HL-60 (cell line): ENCODE measurements at regions not wholly inside any gene's neighbourhood (a gene's known extent, or its start where the extent isn't known, plus 50 kb on each side); places are given as distances from the start of the nearest gene placed in this dataset.
"Not testable (repeated sequence)": the region's sequence is repeated elsewhere in the genome, so short reads cannot be mapped to it uniquely, and the experiment has no call there.

Experiments used
- CTCF ChIP-seq: IDR thresholded peaks from one replicate; pipeline ENCODE4 v1.5.1; 2011; ENCODE audit warnings: low read length, control low read depth, inconsistent platforms; ENCODE audit not compliant: insufficient read depth
- GABPA ChIP-seq: IDR thresholded peaks from 2 replicates; pipeline ENCODE4 v1.6.1; 2012; ENCODE audit warnings: low read depth
- POLR2AphosphoS5 ChIP-seq: IDR thresholded peaks from 2 replicates; pipeline ENCODE4 v1.6.1; 2012; ENCODE audit warnings: low read depth
- REST ChIP-seq: IDR thresholded peaks from 2 replicates; pipeline ENCODE4 v1.6.1; 2012; ENCODE audit warnings: low read depth; ENCODE audit not compliant: insufficient replicate concordance

- TF ChIP-seq CTCF, GABPA, REST, POLR2AphosphoS5: not testable (repeated sequence)
Measured at GRCh38 chr3:78266550-78266949, 1226.7 kb downstream of the ROBO2 start.
